Testis (tissue), 2 donors: ENCODE measurements at regions not wholly inside any gene's neighbourhood (a gene's known extent, or its start where the extent isn't known, plus 50 kb on each side); places are given as distances from the start of the nearest gene placed in this dataset.

Experiments
- DNase-seq: peaks from one replicate; pipeline ENCODE4 v3.0.0-alpha.2; 2019
- H3K27ac ChIP-seq, 2 donors: fragments of 200-600 bp; sonication (generic); one replicate each; pipeline ENCODE4 v1.5.1; 2019
- H3K27me3 ChIP-seq: fragments of 200-600 bp; sonication (generic); one replicate; pipeline ENCODE4 v1.5.1; 2019
- H3K36me3 ChIP-seq: fragments of 200-600 bp; sonication (generic); one replicate; pipeline ENCODE4 v1.5.1; 2017; ENCODE audit warnings: low read depth; ENCODE audit errors: missing control alignments
- H3K4me1 ChIP-seq: fragments of 200-600 bp; sonication (generic); one replicate; pipeline ENCODE4 v1.5.1; 2019
- H3K4me3 ChIP-seq, 2 donors: fragments of 200-600 bp; sonication (generic); one replicate each; pipeline ENCODE4 v1.5.1; 2017 to 2019
- H3K9me3 ChIP-seq: fragments of 200-600 bp; sonication (generic); one replicate; pipeline ENCODE4 v1.5.1; 2017
- CTCF ChIP-seq, 3 experiments: fragments of 450-650 bp in 2 of 3; fragments of 200-600 bp in 1 of 3; sonication (generic) in 1 of 3; IDR thresholded peaks; one replicate each; pipeline ENCODE4 v1.5.1; 2016 to 2019; ENCODE audit warnings: antibody characterized with exemption in 3 of 3, mild to moderate bottlenecking in 2 of 3, moderate library complexity in 1 of 3
- POLR2A ChIP-seq: fragments of 450-650 bp; IDR thresholded peaks from one replicate; pipeline ENCODE4 v1.6.1; 2017; ENCODE audit warnings: antibody characterized with exemption, mild to moderate bottlenecking, moderate library complexity
- WGBS, 2 donors: methylation state at CpG; one replicate each; pipeline ENCODE4 v1.1.5; 2018; 5-methylcytosine and 5-hydroxymethylcytosine counted together
- intact Hi-C: fragments of 100-400 bp; cut with DNase I; formaldehyde crosslinking; loops from one replicate; pipeline ENCODE4 v1.15.1; 2023; ENCODE audit warnings: low total_unique reads

GRCh38 chr2:66790651-66791181 is 355.8 kb downstream of the MEIS1 start:
- peak; percentile 38 for DNase-seq
- TF ChIP-seq POLR2A (no peak), CTCF (IDR thresholded peaks at IDR 0.05) (no peak)
- intact Hi-C loops = no loop called here
- WGBS, 2 donors = 41 to 55% methylated on average over 1 of the region's 1 CpG
- Histone ChIP-seq H3K36me3 (no peaks in the 10 kb centered on the region), H3K27me3 (no peaks in the 10 kb centered on the region), H3K9me3 (no peaks in the 10 kb centered on the region), H3K4me3 (no peak overlapping the region), H3K27ac (no peak overlapping the region), H3K4me1 (no peaks in the 10 kb centered on the region)

- Histone ChIP-seq H3K27ac (no peak overlapping the region), H3K4me3 (no peak overlapping the region), H3K9me3 (no peaks in the 10 kb centered on the region), H3K4me1 (no peaks in the 10 kb centered on the region), H3K27me3 (no peaks in the 10 kb centered on the region), H3K36me3 (no peaks in the 10 kb centered on the region)
- WGBS, 2 donors = 55 to 58% methylated on average over 8 of the region's 8 CpGs
- intact Hi-C loops = no loop called here
- no peak for DNase-seq
- TF ChIP-seq CTCF (IDR thresholded peaks at IDR 0.05) = no peak
- TF ChIP-seq POLR2A = no peak
Measured at GRCh38 chr2:66794070-66794469, 359.1 kb downstream of the MEIS1 start.

GRCh38 chr2:66794551-66794950 is 359.6 kb downstream of the MEIS1 start:
- H3K27ac ChIP-seq = no peak overlapping the region
- 67 to 71% methylated on average over 1 of the region's 1 CpG for WGBS, 2 donors

GRCh38 chr2:66802877-66803276 is 368.0 kb downstream of the MEIS1 start:
- H3K27me3 ChIP-seq = no peaks in the 10 kb centered on the region
- no peaks in the 10 kb centered on the region for H3K9me3 ChIP-seq
- WGBS, 2 donors = 90 to 98% methylated on average over 2 of the region's 2 CpGs
- no peaks in the 10 kb centered on the region for H3K4me1 ChIP-seq
- H3K36me3 ChIP-seq = no peaks in the 10 kb centered on the region
- no peak overlapping the region for H3K4me3 ChIP-seq
- TF ChIP-seq POLR2A = no peak
- TF ChIP-seq CTCF (IDR thresholded peaks at IDR 0.05) = no peak
- intact Hi-C loops = no loop called here
- DNase-seq = no peak
- H3K27ac ChIP-seq = no peak overlapping the region

More at GRCh38 chr2:66794551-66794950, 359.6 kb downstream of the MEIS1 start:
- Histone ChIP-seq H3K27me3 (no peaks in the 10 kb centered on the region), H3K4me1 (no peaks in the 10 kb centered on the region), H3K4me3 (no peak overlapping the region), H3K36me3 (no peaks in the 10 kb centered on the region), H3K9me3 (no peaks in the 10 kb centered on the region)
- no peak for DNase-seq
- intact Hi-C loops = no loop called here
- no peak for TF ChIP-seq POLR2A
- TF ChIP-seq CTCF (IDR thresholded peaks at IDR 0.05) = no peak

GRCh38 chr2:66803726-66804125 is 368.8 kb downstream of the MEIS1 start:
- Histone ChIP-seq H3K4me1 (no peaks in the 10 kb centered on the region), H3K27me3 (no peaks in the 10 kb centered on the region), H3K4me3 (no peak overlapping the region), H3K36me3 (no peaks in the 10 kb centered on the region), H3K9me3 (no peaks in the 10 kb centered on the region), H3K27ac (no peak overlapping the region)
- intact Hi-C loops = no loop called here
- TF ChIP-seq POLR2A (no peak), CTCF (IDR thresholded peaks at IDR 0.05) (no peak)
- 26 to 59% methylated on average over 2 of the region's 2 CpGs for WGBS, 2 donors
- DNase-seq = no peak
